CD4-positive, alpha-beta T cell (primary cell): ENCODE measurements at regions not wholly inside any gene's neighbourhood (a gene's known extent, or its start where the extent isn't known, plus 50 kb on each side); places are given as distances from the start of the nearest gene placed in this dataset.

Source experiments
- ATAC-seq: fragments of 200-7000 bp; cut with Tn5 transposase; one replicate; pipeline ENCODE4 v1.10.0; 2022; ENCODE audit warnings: mild to moderate bottlenecking; ENCODE audit not compliant: poor library complexity
- CTCF ChIA-PET: fragments of 350-600 bp; sonication (Branson Sonifier 250); formaldehyde crosslinking; loops from one replicate; lab custom pipeline; 2021; ENCODE audit warnings: antibody characterized with exemption, inconsistent platforms; lab: Charles Lee
- POLR2A ChIA-PET: fragments of 350-600 bp; sonication (Branson Sonifier 250); formaldehyde crosslinking; loops from one replicate; lab custom pipeline; 2021; ENCODE audit warnings: antibody characterized with exemption, inconsistent platforms; lab: Charles Lee
- DNase-seq, 14 experiments: peaks; one replicate each; pipeline ENCODE4 v3.0.0-alpha.2; 2013 to 2020; ENCODE audit warnings: mixed read lengths in 2 of 14
- H3K27ac ChIP-seq, 2 donors: one replicate each; pipeline versions ENCODE4 v1.5.1 to v1.7.0; 2013; ENCODE audit warnings: low read length in 2 of 2, low read depth in 1 of 2, mild to moderate bottlenecking in 1 of 2
- H3K27me3 ChIP-seq, 2 experiments: 1 replicate in 1 of 2; 2 replicates in 1 of 2; pipeline versions ENCODE4 v1.6.1 to v1.7.0; 2013; ENCODE audit warnings: low read length in 2 of 2, control low read depth in 1 of 2, mild to moderate bottlenecking in 1 of 2, moderate library complexity in 1 of 2; ENCODE audit not compliant: insufficient read depth in 2 of 2, control insufficient read depth in 1 of 2
- H3K36me3 ChIP-seq: one replicate; pipeline ENCODE4 v1.6.1; 2013; ENCODE audit warnings: low read length, control low read depth; ENCODE audit not compliant: insufficient read depth
- H3K4me1 ChIP-seq: one replicate; pipeline ENCODE4 v1.6.1; 2013; ENCODE audit warnings: low read length, control low read depth; ENCODE audit not compliant: insufficient read depth
- H3K4me3 ChIP-seq: one replicate; pipeline ENCODE4 v1.5.1; 2013; ENCODE audit warnings: mild to moderate bottlenecking, low read length, moderate library complexity
- H3K9me3 ChIP-seq, 2 experiments: 1 replicate in 1 of 2; 2 replicates in 1 of 2; pipeline versions ENCODE4 v1.6.1 to v1.7.0; 2013; ENCODE audit warnings: low read length in 2 of 2, mild to moderate bottlenecking in 2 of 2, control low read depth in 1 of 2, moderate library complexity in 1 of 2; ENCODE audit not compliant: control insufficient read depth in 1 of 2, insufficient read depth in 1 of 2
- H3K27ac Mint-ChIP-seq: one replicate; pipeline ENCODE4 v1.8.0; 2020; ENCODE audit warnings: mixed read lengths
- H3K27me3 Mint-ChIP-seq: one replicate; pipeline ENCODE4 v1.8.0; 2021; ENCODE audit warnings: mixed read lengths
- H3K36me3 Mint-ChIP-seq: one replicate; pipeline ENCODE4 v1.8.0; 2021; ENCODE audit warnings: low read depth, mixed read lengths
- H3K4me1 Mint-ChIP-seq: one replicate; pipeline ENCODE4 v1.8.0; 2021; ENCODE audit warnings: low read depth, mixed read lengths
- H3K4me3 Mint-ChIP-seq: one replicate; pipeline ENCODE4 v1.8.0; 2020; ENCODE audit warnings: mild to moderate bottlenecking, mixed read lengths
- H3K9me3 Mint-ChIP-seq: one replicate; pipeline ENCODE4 v1.8.0; 2020; ENCODE audit warnings: mixed read lengths
- intact Hi-C, 2 experiments: fragments of 100-400 bp; cut with DNase I in 1 of 2; cut with micrococcal nuclease in 1 of 2; formaldehyde crosslinking; loops; one replicate each; pipeline versions ENCODE4 v1.15.1 to v1.9.0; 2023 to 2025; cut with DNase I, micrococcal nuclease
- TF ChIP-seq, protein P1 (sequence below): fragments of 200-600 bp; IDR thresholded peaks from one replicate; pipeline ENCODE4 v1.8.0; 2022; ENCODE audit warnings: antibody characterized with exemption, mild to moderate bottlenecking

DNA sequence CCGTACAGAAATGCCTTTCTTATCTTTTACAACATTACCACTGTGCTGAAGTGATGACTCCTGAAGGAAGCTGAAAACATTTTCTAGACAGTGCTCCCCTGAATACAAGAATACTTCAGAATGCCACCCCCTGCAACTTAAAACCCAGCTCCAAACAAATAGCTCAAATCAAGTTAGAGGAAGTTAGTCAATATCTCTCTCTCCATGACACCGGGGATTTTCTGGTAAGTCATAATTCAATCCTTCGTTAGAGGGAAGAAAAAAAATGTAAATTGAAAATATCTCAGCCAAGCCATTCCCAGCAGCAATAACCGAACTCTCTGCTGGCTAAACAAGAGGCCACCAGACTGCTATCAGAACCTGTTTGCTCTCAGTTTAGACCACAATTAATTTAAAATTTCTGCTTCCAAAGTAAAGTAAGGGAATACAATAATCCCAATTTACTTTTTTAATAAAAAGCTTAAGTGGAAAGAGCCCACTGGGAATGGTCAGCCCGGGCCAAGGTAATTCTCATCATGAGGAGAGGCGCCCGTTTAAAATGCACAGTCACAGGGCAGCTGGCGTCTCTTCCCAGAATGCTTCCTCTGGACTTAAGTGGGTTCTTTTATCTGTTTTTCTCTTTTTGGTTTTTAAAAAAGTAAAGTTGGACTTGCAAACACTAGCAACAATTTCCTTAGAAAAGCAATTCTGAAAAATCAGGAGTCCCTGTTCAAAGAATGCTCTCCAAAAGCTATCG is 710.1 kb upstream of the STXBP6 start:
- POLR2A ChIA-PET, result no interaction called here
- H3K36me3 ChIP-seq, result no peaks in the 10 kb centered on the region
- Mint-ChIP-seq H3K9me3 (peaks cover 4% of the 10 kb centered on the region), H3K4me1 (no peaks in the 10 kb centered on the region), H3K36me3 (no peaks in the 10 kb centered on the region), H3K27ac (no peak overlapping the region), H3K27me3 (no peaks in the 10 kb centered on the region), H3K4me3 (no peak overlapping the region)
- H3K27me3 ChIP-seq, result no peaks in the 10 kb centered on the region
- no peaks in the 10 kb centered on the region for H3K4me1 ChIP-seq
- DNase-seq (no peak), ATAC-seq (no peak)
- H3K9me3 ChIP-seq, result no peaks in the 10 kb centered on the region
- intact Hi-C loops, result no loop called here
- CTCF ChIA-PET, result no interaction called here
- H3K27ac ChIP-seq, result no peak overlapping the region
- H3K4me3 ChIP-seq, result no peak overlapping the region
- TF ChIP-seq, protein P1, sequence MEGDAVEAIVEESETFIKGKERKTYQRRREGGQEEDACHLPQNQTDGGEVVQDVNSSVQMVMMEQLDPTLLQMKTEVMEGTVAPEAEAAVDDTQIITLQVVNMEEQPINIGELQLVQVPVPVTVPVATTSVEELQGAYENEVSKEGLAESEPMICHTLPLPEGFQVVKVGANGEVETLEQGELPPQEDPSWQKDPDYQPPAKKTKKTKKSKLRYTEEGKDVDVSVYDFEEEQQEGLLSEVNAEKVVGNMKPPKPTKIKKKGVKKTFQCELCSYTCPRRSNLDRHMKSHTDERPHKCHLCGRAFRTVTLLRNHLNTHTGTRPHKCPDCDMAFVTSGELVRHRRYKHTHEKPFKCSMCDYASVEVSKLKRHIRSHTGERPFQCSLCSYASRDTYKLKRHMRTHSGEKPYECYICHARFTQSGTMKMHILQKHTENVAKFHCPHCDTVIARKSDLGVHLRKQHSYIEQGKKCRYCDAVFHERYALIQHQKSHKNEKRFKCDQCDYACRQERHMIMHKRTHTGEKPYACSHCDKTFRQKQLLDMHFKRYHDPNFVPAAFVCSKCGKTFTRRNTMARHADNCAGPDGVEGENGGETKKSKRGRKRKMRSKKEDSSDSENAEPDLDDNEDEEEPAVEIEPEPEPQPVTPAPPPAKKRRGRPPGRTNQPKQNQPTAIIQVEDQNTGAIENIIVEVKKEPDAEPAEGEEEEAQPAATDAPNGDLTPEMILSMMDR, result no peak

DNA sequence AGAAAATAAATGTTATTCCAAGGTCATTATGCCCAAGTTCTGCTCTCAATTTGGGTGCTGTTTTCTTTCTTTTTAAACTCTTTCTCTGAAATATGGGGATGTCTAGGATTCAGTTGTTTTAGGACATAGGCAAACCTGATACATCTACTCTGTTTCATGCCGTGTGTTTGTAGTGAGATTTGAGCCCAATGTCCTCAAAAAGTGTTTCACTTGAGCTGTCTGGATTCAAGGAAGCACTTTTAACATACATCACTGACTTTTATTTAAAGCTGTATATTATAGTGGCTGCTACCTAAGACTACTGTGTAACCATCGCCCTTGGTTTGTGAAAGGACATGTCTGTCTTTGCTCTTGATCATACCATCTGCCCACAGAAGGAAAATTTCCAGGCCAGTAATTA is 709.3 kb upstream of the STXBP6 start:
- no peaks in the 10 kb centered on the region for H3K9me3 ChIP-seq
- H3K27ac ChIP-seq, result no peak overlapping the region
- no peaks in the 10 kb centered on the region for H3K36me3 Mint-ChIP-seq
- ATAC-seq (no peak), DNase-seq (no peak)
- CTCF ChIA-PET, result no interaction called here
- no peak overlapping the region for H3K4me3 Mint-ChIP-seq
- H3K27me3 ChIP-seq, result no peaks in the 10 kb centered on the region
- POLR2A ChIA-PET, result no interaction called here
- no peaks in the 10 kb centered on the region for H3K27me3 Mint-ChIP-seq
- H3K4me1 Mint-ChIP-seq, result no peaks in the 10 kb centered on the region
- H3K4me1 ChIP-seq, result no peaks in the 10 kb centered on the region
- peaks cover 4% of the 10 kb centered on the region for H3K9me3 Mint-ChIP-seq
- intact Hi-C loops, result no loop called here
- H3K36me3 ChIP-seq, result no peaks in the 10 kb centered on the region
- no peak overlapping the region for H3K4me3 ChIP-seq
- TF ChIP-seq, protein P1, result no peak
- no peak overlapping the region for H3K27ac Mint-ChIP-seq

DNA sequence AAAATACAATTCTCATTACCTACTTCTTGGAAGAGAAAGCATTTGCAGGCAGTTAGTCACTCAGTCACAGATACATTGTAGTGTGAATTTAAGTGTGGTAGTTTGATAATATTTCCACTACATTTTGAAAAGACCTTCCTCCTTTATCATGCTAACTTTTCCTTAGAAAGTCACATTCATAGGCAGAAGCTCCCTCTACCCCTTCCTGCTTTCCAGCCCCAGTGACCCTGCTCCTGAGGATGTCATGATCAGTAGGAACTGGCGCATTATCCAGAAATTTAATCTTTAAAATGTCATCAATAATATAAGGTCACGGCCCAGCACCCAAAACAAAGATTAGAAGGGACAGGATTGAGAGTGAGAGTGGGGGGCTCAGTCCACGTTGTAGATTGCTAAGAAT is 707.4 kb upstream of the STXBP6 start:
- TF ChIP-seq, protein P1, result no peak
- ChIA-PET CTCF (no interaction called here), POLR2A (no interaction called here)
- intact Hi-C loops, result no loop called here
- Histone ChIP-seq H3K4me3 (no peak overlapping the region), H3K27ac (no peak overlapping the region), H3K4me1 (no peaks in the 10 kb centered on the region), H3K9me3 (no peaks in the 10 kb centered on the region), H3K27me3 (no peaks in the 10 kb centered on the region), H3K36me3 (no peaks in the 10 kb centered on the region)
- H3K9me3 Mint-ChIP-seq, result peaks cover 6% of the 10 kb centered on the region
- H3K27ac Mint-ChIP-seq, result no peak overlapping the region
- ATAC-seq (no peak), DNase-seq (no peak)
- H3K36me3 Mint-ChIP-seq, result no peaks in the 10 kb centered on the region
- no peaks in the 10 kb centered on the region for H3K4me1 Mint-ChIP-seq
- no peak overlapping the region for H3K4me3 Mint-ChIP-seq
- H3K27me3 Mint-ChIP-seq, result no peaks in the 10 kb centered on the region
